CD4-positive, alpha-beta T cell treated with Interleukin-21 for 1 hour (primary cell): ENCODE measurements at regions not wholly inside any gene's neighbourhood (a gene's known extent, or its start where the extent isn't known, plus 50 kb on each side); places are given as distances from the start of the nearest gene placed in this dataset.
"Not testable (repeated sequence)": the region's sequence is repeated elsewhere in the genome, so short reads cannot be mapped to it uniquely, and the experiment has no call there.

Experiments
- DNase-seq: peaks from one replicate; pipeline ENCODE4 v3.0.0-alpha.2; 2020

GRCh38 chr11:3513311-3513710 is 128.5 kb downstream of the ART5 start:
- peak; percentile 16 for DNase-seq

- DNase-seq = not testable (repeated sequence)
Measured at GRCh38 chr11:3512751-3513150, 129.0 kb downstream of the ART5 start.

GRCh38 chr11:3512133-3512703 is 129.6 kb downstream of the ART5 start:
- DNase-seq = peak; percentile 86

DNA sequence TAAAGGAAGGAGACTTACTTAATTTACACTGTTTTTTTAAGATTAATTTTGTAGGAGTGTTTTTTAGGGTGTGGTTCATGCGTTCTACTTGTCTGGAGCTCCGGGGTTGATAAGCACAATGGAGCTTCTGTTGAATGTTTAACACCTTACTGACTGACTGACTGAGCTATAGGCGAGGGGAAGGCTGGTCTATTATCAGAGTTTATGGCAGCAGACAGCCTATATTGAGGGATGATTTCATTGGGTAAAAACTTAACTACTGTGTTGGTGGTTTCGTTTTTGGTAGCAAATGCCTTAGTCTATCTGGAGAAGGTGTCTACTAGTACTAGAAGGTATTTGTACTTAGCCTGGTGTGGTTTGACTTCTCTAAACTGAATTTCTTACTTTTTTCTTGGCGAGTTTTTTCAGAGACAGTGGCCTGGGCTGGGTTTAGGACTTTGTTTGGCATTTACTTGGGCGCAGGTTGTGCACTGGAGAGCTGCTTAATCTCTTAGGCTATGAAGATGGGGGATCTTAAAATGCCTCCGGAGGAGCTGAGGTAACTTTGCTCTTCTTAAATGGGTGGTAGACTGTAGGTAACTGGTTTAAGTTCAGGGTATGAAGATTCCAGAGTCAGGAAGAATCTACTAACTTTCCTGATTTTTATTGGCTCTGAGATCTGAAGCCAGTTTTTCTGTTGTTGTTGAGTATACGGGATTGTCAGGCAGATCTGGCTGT is 130.2 kb downstream of the ART5 start:
- peak; percentile 54 for DNase-seq

DNA sequence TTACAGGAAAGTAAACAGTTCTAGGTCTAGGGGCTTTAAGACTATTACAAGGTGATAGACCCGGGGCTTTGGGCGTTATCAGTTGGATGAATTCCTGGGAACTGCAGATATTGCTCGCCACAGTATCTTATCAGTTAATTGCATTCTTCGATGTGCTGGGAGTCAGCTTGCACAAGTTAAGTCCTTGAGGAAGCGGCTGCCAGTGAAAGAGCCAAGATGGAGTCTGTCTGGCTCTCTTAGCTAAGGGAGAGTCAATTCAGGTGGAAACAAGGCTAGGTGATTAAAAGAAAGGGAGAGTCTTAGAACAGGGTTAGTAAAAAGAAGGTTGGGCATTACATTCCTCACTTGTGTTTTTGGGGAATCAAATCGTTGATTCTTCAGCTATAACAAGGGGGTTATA is 130.6 kb upstream of the ZNF195 start:
- not testable (repeated sequence) for DNase-seq

DNA sequence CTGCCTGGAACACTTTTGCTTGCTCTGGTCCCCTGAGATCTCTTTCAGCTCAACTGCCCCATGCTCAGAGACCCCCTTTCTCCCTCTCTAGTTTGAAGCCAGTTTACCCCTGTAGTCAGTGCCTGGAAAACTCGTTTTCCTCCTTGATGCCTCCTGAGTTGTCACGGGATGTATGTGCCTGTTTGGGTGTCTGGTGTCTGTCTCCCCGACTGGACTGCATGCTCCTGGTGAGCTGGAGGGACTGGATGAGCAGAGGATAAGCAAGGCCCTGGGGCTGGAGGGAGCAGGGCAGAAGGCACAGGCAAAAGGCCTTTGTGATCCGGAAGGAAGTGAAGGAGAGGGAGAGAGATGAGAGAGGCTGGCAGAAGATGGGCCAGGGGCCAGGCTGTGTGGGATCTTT is 120.3 kb upstream of the ZNF195 start:
- not testable (repeated sequence) for DNase-seq

GRCh38 chr11:3498356-3498755 is 119.4 kb upstream of the ZNF195 start:
- DNase-seq = peak; percentile 43

DNA sequence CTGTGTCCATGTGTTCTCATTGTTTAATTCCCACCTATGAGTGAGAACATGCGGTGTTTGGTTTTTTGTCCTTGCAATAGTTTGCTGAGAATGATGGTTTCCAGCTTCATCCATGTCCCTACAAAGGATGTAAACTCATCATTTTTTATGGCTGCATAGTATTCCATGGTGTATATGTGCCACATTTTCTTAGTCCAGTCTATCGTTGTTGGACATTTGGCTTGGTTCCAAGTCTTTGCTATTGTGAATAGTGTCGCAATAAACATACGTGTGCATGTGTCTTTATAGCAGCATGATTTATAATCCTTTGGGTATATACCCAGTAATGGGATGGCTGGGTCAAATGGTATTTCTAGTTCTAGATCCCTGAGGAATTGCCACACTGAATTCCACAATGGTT is 114.2 kb upstream of the ZNF195 start:
- DNase-seq = not testable (repeated sequence)

- peak; percentile 17 for DNase-seq
Measured at GRCh38 chr11:3488003-3488402, 109.1 kb upstream of the ZNF195 start.

DNA sequence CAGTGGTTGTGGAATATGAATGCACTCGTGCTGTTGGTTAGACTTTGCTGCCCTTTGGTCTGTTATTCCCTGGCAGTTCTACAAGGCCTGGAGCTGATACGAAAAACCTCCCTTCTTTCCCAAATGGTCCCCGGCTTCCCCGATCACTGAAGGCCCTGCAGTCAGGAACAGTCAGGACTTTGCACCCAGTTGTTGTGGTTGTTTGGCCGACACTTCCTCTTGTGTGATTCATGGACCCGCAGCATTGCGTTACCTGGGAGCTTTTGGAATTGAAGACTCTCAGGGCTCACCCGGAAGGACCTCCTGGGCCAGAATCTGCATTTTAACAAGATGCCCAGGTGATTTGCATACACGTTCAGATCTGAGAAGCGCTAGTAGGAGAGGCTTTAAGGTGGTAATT is 106.8 kb upstream of the ZNF195 start:
- DNase-seq = not testable (repeated sequence)

DNA sequence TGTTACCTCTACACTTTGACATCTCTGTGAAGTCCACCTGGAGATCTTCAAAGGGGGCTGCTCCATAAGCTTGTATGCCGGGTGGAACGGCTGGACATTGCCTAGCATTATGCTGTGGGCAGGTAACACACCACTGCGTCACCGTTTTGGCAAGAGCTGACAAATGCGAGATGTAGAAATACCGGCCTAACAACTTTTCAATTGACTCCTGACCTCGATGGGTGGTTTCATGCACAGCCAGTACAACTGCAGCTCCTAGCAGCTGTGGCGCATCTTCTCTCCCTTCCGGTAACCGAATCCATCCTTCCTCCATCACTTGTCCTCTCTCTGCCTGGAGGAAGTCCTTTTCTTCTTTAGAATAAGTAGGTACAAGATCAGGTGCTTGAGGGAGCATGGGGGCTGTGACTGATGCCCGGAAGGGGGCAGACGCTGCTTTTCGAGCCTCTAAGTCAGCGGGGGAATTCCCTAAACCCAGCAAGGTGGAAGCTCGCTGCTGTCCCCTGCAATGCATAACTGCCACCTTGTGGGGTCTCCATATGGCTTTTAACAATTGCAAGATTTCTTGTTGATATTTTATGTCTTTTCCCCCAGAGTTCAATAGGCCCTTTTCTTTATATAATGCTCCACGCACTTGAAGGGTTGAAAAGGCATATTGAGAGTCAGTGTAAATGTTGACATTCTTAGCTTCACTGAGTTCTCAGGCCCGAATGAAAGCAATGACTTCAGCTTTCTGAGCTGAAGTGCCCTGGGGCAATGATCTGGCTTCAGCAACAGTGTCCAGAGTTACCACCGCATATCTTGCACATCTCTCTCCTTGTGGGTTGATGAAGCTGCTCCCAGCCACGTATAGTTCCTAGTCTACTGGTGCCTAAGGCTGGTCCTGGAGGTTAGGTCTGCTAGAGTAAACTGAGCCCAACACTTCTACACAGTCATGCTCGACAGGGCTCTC is 98.3 kb upstream of the ZNF195 start:
- DNase-seq = not testable (repeated sequence)

DNA sequence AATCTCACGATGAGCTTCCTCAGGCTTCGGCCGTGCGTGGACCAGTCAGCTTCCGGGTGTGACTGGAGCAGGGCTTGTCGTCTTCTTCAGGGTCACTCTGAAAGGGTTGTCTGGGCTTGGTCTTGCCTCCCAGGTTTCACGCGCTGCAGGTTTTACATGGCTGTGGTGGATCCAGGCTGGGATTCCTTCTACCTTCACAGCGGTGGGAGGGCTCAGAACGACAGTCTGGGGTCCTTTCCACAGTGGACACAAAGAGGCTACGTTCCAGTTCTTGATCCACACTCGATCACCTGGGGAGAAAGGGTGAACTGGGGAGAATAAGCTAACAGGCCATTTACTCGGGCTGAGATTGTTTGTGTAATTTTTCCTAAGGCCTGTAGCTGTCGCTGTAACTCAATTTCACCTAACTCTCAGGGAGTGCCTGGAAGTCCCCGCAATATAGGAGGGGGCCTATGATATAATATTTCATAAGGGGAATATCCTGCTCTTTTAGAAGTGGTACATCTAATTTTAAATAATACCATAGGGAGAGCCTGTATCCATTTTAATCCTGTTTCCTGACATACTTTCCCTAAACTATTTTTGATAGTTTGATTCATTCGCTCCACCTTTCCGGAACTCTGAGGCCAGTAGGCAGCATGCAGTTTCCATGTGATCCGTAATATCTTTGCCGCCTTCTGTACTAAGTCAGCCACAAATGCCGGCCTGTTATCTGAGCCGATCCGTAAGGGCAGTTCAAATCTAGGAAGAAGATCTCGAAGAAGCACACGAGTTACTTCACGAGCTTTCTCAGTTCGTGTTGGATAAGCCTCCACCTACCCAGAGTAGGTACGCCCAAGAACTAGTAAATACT is 97.4 kb upstream of the ZNF195 start:
- DNase-seq = not testable (repeated sequence)

- DNase-seq = not testable (repeated sequence)
Measured at GRCh38 chr11:3468963-3469362, 90.0 kb upstream of the ZNF195 start.

DNA sequence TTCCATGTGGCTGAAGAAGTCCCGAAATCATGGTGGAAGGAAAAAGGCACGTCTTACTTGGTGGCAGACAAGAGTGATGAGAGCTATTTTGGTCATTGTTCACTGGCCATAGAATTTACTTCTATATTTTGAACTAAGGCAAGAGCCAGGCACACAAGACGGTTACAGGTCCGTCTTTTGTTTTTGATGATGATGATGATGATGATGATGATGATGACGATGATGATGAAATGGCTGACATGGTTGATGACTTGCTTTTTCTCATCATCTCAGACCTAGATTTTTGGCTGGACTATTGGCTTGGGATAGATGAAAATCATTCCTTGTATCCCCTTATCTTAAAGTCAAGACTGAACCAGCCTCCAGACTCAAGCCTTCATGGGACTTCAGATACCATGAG is 88.7 kb upstream of the ZNF195 start:
- not testable (repeated sequence) for DNase-seq

- DNase-seq = not testable (repeated sequence)
Measured at GRCh38 chr11:3455666-3456065, 76.7 kb upstream of the ZNF195 start.

- peak; percentile 69 for DNase-seq
Measured at GRCh38 chr11:3454844-3455243, 75.9 kb upstream of the ZNF195 start.

DNA sequence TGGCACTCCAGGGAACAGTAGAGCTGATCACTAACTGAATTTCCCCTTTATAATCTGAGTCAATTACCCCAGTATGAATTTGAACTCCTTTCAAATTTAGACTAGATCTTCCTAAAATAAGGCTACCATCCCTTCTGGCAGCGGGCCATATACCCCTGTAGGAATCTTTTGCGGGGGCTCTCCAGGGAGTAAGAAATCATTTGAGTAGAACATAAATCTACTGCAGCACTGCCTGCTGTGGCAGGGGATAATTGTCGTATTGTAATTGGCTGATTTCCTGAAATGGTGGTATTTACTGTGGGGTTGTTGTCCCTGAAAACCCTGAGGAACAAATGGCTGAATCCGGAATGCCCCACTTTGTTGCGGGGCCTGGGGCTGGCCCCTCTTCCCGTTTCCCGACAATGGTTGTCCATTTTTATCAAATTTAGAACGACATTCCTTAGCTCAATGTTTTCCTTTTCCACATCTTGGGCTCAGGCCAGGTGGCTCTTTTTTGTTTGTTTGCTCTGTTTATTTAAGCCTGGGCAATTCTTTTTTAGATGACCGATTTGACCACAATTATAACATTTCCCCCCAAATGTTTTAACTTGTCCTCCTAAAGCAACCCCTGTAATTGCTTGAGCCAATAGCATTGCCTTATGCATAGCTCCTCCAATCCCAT is 74.8 kb upstream of the ZNF195 start:
- not testable (repeated sequence) for DNase-seq

DNA sequence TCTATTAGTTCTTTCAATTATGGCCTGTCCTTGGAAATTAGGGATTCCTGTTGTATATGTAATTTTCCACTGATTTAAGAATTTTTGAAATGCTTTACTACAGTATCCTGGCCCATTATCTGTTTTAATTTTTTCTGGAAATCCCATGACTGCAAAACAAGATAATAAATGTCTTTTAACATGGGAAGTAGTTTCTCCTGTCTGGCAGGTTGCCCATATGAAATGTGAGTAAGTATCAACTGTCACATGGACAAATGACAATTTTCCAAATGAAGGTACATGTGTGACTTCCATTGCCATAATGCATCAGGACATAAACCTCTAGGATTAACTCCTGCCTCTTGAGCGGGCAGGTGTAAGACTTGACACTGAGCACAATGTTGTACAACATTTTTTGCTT is 71.9 kb upstream of the ZNF195 start:
- DNase-seq = not testable (repeated sequence)

DNA sequence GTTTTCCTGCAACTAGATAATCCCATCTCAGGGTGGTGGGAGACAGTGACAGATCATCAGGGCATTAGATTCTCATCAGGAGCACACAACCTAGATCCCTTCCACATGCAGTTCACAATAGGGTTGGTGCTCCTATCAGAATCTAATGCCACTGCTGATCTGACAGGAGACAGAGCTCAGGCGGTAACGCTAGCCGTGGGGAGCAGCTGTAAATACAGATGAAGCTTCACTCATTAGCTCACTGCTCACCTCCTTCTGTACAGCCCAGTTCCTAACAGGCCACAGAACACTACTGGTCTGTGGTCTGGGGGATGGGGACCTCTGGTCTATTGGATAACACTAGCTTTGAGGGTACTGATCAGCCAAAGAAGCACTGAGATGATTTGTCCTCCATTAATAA is 66.6 kb upstream of the ZNF195 start:
- not testable (repeated sequence) for DNase-seq

GRCh38 chr11:3444420-3444744 is 65.4 kb upstream of the ZNF195 start:
- not testable (repeated sequence) for DNase-seq

GRCh38 chr11:3443700-3444419 is 64.9 kb upstream of the ZNF195 start:
- DNase-seq = not testable (repeated sequence)
